A549 (cell line): ENCODE measurements at regions not wholly inside any gene's neighbourhood (a gene's known extent, or its start where the extent isn't known, plus 50 kb on each side); places are given as distances from the start of the nearest gene placed in this dataset.

Experiments used
- ATAC-seq, 2 experiments: fragments of 200-7000 bp in 1 of 2; fragments of >200 bp in 1 of 2; cut with Nextera tagmentation in 1 of 2; cut with Tn5 transposase in 1 of 2; 3 replicates each; pipeline versions ENCODE4 v1.8.0 to v1.9.1; 2018 to 2020; ENCODE audit warnings: mild to moderate bottlenecking in 1 of 2, moderate library complexity in 1 of 2
- CTCF ChIA-PET: fragments of 300-600 bp; sonication (Branson Sonifier 250); formaldehyde crosslinking; extraction: SDS; loops from one replicate; lab custom pipeline; 2021; ENCODE audit warnings: antibody characterized with exemption, inconsistent platforms; lab: Yijun Ruan, JAX
- POLR2A ChIA-PET: fragments of 350-600 bp; formaldehyde crosslinking; extraction: SDS; loops from one replicate; lab custom pipeline; 2021; ENCODE audit warnings: antibody characterized with exemption, inconsistent platforms; lab: Yijun Ruan, JAX
- DNase-seq, 2 experiments: peaks; one replicate each; pipeline versions ENCODE4 v3.0.0 to v3.0.0-alpha.2; 2011 to 2016; ENCODE audit warnings: low read depth in 1 of 2, low spot score in 1 of 2
- FAIRE-seq: peaks from 2 replicates; lab custom pipeline; 2011; peaks lifted over from hg19 to GRCh38; lab: Jason Lieb, UNC
- H3K27ac ChIP-seq, 2 experiments: fragments of >200 bp; sonication (Bioruptor Twin); formaldehyde crosslinking; 3 replicates each; pipeline ENCODE4 v1.5.1; 2016 to 2017
- H3K4me1 ChIP-seq: fragments of >200 bp; sonication (Bioruptor Twin); formaldehyde crosslinking; 3 replicates; pipeline ENCODE4 v1.6.1; 2016
- H3K4me2 ChIP-seq: fragments of >200 bp; sonication (Bioruptor Twin); formaldehyde crosslinking; 3 replicates; pipeline ENCODE4 v1.6.1; 2016
- H3K4me3 ChIP-seq: fragments of >200 bp; sonication (Bioruptor Twin); formaldehyde crosslinking; 3 replicates; pipeline ENCODE4 v1.5.1; 2016
- H3K9me3 ChIP-seq: fragments of >200 bp; sonication (Bioruptor Twin); formaldehyde crosslinking; 3 replicates; pipeline ENCODE4 v1.6.1; 2016
- CBX2 ChIP-seq: fragments of 200-600 bp; sonication (generic); IDR thresholded peaks from 2 replicates; pipeline ENCODE4 v1.6.1; 2016; ENCODE audit warnings: low read depth, mild to moderate bottlenecking, borderline replicate concordance
- CBX8 ChIP-seq: fragments of 200-600 bp; sonication (generic); IDR thresholded peaks from 2 replicates; pipeline ENCODE4 v1.6.1; 2016
- CEBPB ChIP-seq, 2 experiments: fragments of >200 bp in 1 of 2; sonication (Bioruptor Twin) in 1 of 2; formaldehyde crosslinking in 1 of 2; IDR thresholded peaks; 2 replicates each; pipeline ENCODE4 v1.6.1; 2012 to 2016
- EHF ChIP-seq: fragments of 250-450 bp; sonication (Bioruptor Pico); IDR thresholded peaks from 2 replicates; pipeline ENCODE4 v1.5.0; 2020; ENCODE audit warnings: mild to moderate bottlenecking
- ESRRA ChIP-seq: fragments of 150-350 bp; IDR thresholded peaks from 2 replicates; pipeline ENCODE4 v1.6.1; 2014; ENCODE audit warnings: mild to moderate bottlenecking, low read length, borderline replicate concordance
- FOSB ChIP-seq: fragments of 250-450 bp; sonication (Bioruptor Pico); IDR thresholded peaks from 2 replicates; pipeline ENCODE4 v1.5.0; 2020; ENCODE audit warnings: mild to moderate bottlenecking, moderate library complexity
- FOSL2 ChIP-seq, 2 experiments: fragments of 450-650 bp in 1 of 2; fragments of >200 bp in 1 of 2; sonication (Bioruptor Twin) in 1 of 2; formaldehyde crosslinking; IDR thresholded peaks; 2 replicates each; pipeline versions ENCODE4 v1.5.0 to v1.6.1; 2016 to 2020; ENCODE audit warnings: mild to moderate bottlenecking in 1 of 2, moderate library complexity in 1 of 2
- GATA3 ChIP-seq: IDR thresholded peaks from 2 replicates; pipeline ENCODE4 v1.6.1; 2012; ENCODE audit warnings: borderline replicate concordance
- HOXB13 ChIP-seq: fragments of 250-450 bp; sonication (Bioruptor Pico); IDR thresholded peaks from 2 replicates; pipeline ENCODE4 v1.5.0; 2020; ENCODE audit warnings: low read depth, mild to moderate bottlenecking, moderate library complexity
- HOXB5 ChIP-seq: fragments of 250-450 bp; sonication (Bioruptor Pico); IDR thresholded peaks from 2 replicates; pipeline ENCODE4 v1.5.0; 2020; ENCODE audit warnings: mild to moderate bottlenecking, moderate library complexity
- JUN ChIP-seq, 2 experiments: fragments of >200 bp; sonication (Bioruptor Twin); formaldehyde crosslinking; IDR thresholded peaks; 2 replicates in 1 of 2; 3 replicates in 1 of 2; pipeline ENCODE4 v1.6.1; 2016 to 2017
- NR3C1 ChIP-seq: fragments of >200 bp; sonication (Bioruptor Twin); formaldehyde crosslinking; IDR thresholded peaks from 3 replicates; pipeline ENCODE4 v1.6.1; 2017
- PHF8 ChIP-seq: fragments of 200-600 bp; sonication (generic); IDR thresholded peaks from 2 replicates; pipeline ENCODE4 v1.6.1; 2016; ENCODE audit warnings: low read depth, mild to moderate bottlenecking, antibody characterized with exemption, moderate library complexity, borderline replicate concordance
- RAD21 ChIP-seq, 2 experiments: fragments of >200 bp in 1 of 2; sonication (Bioruptor Twin) in 1 of 2; formaldehyde crosslinking in 1 of 2; IDR thresholded peaks in 1 of 2; conservative IDR thresholded peaks in 1 of 2; 2 replicates in 1 of 2; 3 replicates in 1 of 2; pipeline ENCODE4 v1.6.1; 2012 to 2018; ENCODE audit warnings: inconsistent platforms in 1 of 2
- RCOR1 ChIP-seq: fragments of 150-350 bp; IDR thresholded peaks from 2 replicates; pipeline ENCODE4 v1.6.1; 2014; ENCODE audit warnings: antibody characterized with exemption, low read length, low read depth
- RFX5 ChIP-seq: fragments of 450-650 bp; IDR thresholded peaks from 2 replicates; pipeline ENCODE4 v1.7.1; 2014; ENCODE audit warnings: antibody characterized with exemption, mild to moderate bottlenecking, moderate library complexity
- SMC3 ChIP-seq: fragments of >200 bp; sonication (Bioruptor Twin); formaldehyde crosslinking; IDR thresholded peaks from 3 replicates; pipeline ENCODE4 v1.6.1; 2018; ENCODE audit warnings: inconsistent platforms
- TP53 ChIP-seq: fragments of 250-450 bp; sonication (Bioruptor Pico); IDR thresholded peaks from 2 replicates; pipeline ENCODE4 v1.5.0; 2021; ENCODE audit warnings: mild to moderate bottlenecking, moderate library complexity
- ZNF302 ChIP-seq: fragments of 250-450 bp; sonication (Bioruptor Pico); IDR thresholded peaks from 2 replicates; pipeline ENCODE4 v1.9.0; 2021; ENCODE audit warnings: inconsistent platforms, mild to moderate bottlenecking, moderate library complexity
- ZSCAN20 ChIP-seq: fragments of 250-450 bp; sonication (Bioruptor Pico); IDR thresholded peaks from 2 replicates; pipeline ENCODE4 v1.8.0; 2022; ENCODE audit warnings: mild to moderate bottlenecking, moderate library complexity
- WGBS: methylation state at CpG from one replicate; pipeline ENCODE4 v1.1.6; 2017; ENCODE audit errors: missing lambda C conversion rate; 5-methylcytosine and 5-hydroxymethylcytosine counted together
- TF ChIP-seq, protein P1 (sequence below): IDR thresholded peaks from 2 replicates; pipeline ENCODE4 v1.6.1; 2012; ENCODE audit warnings: low read depth, borderline replicate concordance
- TF ChIP-seq, protein P2 (sequence below): fragments of >200 bp; sonication (Bioruptor Twin); formaldehyde crosslinking; IDR thresholded peaks from 3 replicates; pipeline ENCODE4 v1.6.1; 2016
- TF ChIP-seq, protein P3 (sequence below): fragments of >200 bp; sonication (Bioruptor Twin); formaldehyde crosslinking; IDR thresholded peaks from 3 replicates; pipeline ENCODE4 v1.5.1; 2016
- TF ChIP-seq, protein P4 (sequence below): fragments of 150-350 bp; IDR thresholded peaks from 2 replicates; pipeline ENCODE4 v1.6.1; 2014; ENCODE audit warnings: low read depth, mild to moderate bottlenecking, low read length
- TF ChIP-seq, protein P5 (sequence below): fragments of 250-450 bp; sonication (Bioruptor Pico); IDR thresholded peaks from 2 replicates; pipeline ENCODE4 v1.5.0; 2020; ENCODE audit warnings: low read depth, mild to moderate bottlenecking, moderate library complexity
- TF ChIP-seq, protein P6 (sequence below): fragments of 450-650 bp; IDR thresholded peaks from 2 replicates; pipeline ENCODE4 v1.6.1; 2014; ENCODE audit warnings: antibody characterized with exemption

DNA sequence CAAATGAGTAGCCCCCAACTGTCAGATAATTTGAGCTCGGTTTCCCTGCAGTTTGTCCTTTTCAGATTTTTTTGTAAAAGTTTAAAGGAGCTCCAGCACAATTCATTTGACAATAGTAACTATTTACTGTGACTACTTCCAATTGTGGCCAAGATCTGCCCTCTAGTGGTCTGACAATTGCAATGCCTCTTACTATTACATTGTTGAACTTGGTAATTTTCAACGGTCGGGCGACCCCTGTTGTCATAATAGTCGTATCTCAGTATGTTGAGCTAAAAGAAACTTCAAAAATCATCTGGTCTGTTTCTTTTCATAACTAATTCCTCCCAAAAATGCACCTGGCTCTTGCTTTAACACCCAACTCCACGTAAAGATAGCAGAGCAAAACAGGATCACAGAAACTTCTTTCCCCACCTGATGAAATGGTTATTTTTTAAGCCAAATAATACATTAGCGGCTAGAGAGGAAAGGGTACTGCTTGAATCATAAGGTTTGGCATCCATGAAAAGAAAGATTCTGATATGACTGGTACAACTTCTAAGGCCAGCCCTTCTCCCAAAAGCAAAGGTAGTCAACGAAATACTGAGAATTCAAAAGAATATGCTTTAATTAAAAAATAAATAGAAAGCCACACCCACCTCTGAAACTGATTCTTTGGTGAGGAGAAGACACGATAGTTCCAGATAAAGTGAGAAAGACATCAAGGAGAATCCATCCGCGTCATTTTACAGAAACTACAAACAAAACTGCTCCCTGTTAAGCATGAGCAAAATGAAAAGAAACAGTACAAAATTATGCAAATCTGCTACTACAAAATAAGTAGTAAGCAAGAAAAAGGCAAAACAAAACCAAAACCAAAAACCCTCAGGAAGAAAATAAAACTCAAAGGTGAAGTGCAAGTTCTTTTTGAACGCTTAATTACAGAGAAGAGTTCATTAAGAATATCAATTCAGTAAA, 76.9 kb upstream of the HTR4 start:
- Histone ChIP-seq H3K4me3 (peak overlapping the region; percentile 19; the same call in 1 of the 3 replicates), H3K27ac (no peak overlapping the region), H3K4me1 (peaks cover 11% of the 10 kb centered on the region; the same call in 1 of the 3 replicates), H3K4me2 (peak overlapping the region; percentile 82), H3K9me3 (no peaks in the 10 kb centered on the region)
- FAIRE-seq: peak; percentile 43
- WGBS: 9% methylated on average over 12 of the region's 12 CpGs
- ChIA-PET CTCF (interaction anchor here (0.6 to 17.7 kb wide), 106 partner anchors 11 to 844 kb away, joined by 3 to 432 read pairs (median 4); no protein-coding TSS in a partner anchor), POLR2A (no interaction called here)
- ATAC-seq: peak; percentile 80 to 93
- DNase-seq: peak; percentile 64 to 85
- TF ChIP-seq CEBPB (IDR thresholded peaks at IDR 0.05): peak in 1 of 2 experiments; percentile 41; a peak in 1 of 4 replicates
- TF ChIP-seq RAD21 (conservative IDR thresholded peaks at IDR 0.05 in 1 of 2, IDR thresholded peaks at IDR 0.05 in 1 of 2): peak; percentile 84 to 85
- no peak for TF ChIP-seq NR3C1
- TF ChIP-seq, protein P1, sequence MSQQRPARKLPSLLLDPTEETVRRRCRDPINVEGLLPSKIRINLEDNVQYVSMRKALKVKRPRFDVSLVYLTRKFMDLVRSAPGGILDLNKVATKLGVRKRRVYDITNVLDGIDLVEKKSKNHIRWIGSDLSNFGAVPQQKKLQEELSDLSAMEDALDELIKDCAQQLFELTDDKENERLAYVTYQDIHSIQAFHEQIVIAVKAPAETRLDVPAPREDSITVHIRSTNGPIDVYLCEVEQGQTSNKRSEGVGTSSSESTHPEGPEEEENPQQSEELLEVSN: no peak
- TF ChIP-seq EHF (CRISPR knock-in tag): no peak
- TF ChIP-seq GATA3: no peak
- peak; percentile 93 for TF ChIP-seq SMC3
- TF ChIP-seq, protein P2, sequence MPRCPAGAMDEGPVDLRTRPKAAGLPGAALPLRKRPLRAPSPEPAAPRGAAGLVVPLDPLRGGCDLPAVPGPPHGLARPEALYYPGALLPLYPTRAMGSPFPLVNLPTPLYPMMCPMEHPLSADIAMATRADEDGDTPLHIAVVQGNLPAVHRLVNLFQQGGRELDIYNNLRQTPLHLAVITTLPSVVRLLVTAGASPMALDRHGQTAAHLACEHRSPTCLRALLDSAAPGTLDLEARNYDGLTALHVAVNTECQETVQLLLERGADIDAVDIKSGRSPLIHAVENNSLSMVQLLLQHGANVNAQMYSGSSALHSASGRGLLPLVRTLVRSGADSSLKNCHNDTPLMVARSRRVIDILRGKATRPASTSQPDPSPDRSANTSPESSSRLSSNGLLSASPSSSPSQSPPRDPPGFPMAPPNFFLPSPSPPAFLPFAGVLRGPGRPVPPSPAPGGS: no peak
- TF ChIP-seq, protein P3, sequence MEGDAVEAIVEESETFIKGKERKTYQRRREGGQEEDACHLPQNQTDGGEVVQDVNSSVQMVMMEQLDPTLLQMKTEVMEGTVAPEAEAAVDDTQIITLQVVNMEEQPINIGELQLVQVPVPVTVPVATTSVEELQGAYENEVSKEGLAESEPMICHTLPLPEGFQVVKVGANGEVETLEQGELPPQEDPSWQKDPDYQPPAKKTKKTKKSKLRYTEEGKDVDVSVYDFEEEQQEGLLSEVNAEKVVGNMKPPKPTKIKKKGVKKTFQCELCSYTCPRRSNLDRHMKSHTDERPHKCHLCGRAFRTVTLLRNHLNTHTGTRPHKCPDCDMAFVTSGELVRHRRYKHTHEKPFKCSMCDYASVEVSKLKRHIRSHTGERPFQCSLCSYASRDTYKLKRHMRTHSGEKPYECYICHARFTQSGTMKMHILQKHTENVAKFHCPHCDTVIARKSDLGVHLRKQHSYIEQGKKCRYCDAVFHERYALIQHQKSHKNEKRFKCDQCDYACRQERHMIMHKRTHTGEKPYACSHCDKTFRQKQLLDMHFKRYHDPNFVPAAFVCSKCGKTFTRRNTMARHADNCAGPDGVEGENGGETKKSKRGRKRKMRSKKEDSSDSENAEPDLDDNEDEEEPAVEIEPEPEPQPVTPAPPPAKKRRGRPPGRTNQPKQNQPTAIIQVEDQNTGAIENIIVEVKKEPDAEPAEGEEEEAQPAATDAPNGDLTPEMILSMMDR: peak; percentile 99
- no peak for TF ChIP-seq FOSB (CRISPR knock-in tag)

DNA sequence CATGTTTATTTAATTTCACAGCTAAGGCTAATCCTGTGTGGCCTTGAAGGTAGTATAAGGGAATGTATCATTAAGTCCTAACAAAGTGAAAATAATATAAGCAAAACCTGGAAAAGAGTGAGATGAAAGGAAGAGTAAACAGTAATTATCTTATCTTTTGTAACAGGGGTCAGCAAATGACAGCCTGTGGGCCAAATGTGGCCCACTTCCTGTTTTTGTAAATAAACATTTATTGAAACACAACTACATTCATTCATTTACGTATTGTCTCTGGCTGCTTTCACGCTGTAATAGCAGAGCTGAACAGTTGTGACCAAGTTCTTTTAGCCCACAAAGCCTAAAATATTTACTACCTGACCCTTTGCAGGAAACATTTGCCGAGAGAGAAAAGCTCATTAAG, 78.4 kb upstream of the HTR4 start:
- TF ChIP-seq, protein P2: no peak
- TF ChIP-seq FOSB (CRISPR knock-in tag) (no peak), RCOR1 (no peak), TP53 (CRISPR knock-in tag) (no peak), HOXB5 (CRISPR knock-in tag) (no peak), PHF8 (no peak), ZNF302 (no peak), ESRRA (no peak), NR3C1 (no peak), FOSL2 (IDR thresholded peaks at IDR 0.05) (no peak), FOSL2 (CRISPR knock-in tag; IDR thresholded peaks at IDR 0.05) (no peak), JUN (IDR thresholded peaks at IDR 0.05) (no peak), CBX8 (no peak), RFX5 (no peak), HOXB13 (no peak), CBX2 (no peak), ZSCAN20 (no peak)
- TF ChIP-seq, protein P4, sequence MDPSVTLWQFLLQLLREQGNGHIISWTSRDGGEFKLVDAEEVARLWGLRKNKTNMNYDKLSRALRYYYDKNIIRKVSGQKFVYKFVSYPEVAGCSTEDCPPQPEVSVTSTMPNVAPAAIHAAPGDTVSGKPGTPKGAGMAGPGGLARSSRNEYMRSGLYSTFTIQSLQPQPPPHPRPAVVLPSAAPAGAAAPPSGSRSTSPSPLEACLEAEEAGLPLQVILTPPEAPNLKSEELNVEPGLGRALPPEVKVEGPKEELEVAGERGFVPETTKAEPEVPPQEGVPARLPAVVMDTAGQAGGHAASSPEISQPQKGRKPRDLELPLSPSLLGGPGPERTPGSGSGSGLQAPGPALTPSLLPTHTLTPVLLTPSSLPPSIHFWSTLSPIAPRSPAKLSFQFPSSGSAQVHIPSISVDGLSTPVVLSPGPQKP: no peak
- TF ChIP-seq, protein P5, sequence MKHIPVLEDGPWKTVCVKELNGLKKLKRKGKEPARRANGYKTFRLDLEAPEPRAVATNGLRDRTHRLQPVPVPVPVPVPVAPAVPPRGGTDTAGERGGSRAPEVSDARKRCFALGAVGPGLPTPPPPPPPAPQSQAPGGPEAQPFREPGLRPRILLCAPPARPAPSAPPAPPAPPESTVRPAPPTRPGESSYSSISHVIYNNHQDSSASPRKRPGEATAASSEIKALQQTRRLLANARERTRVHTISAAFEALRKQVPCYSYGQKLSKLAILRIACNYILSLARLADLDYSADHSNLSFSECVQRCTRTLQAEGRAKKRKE (CRISPR knock-in tag): no peak
- TF ChIP-seq, protein P6, sequence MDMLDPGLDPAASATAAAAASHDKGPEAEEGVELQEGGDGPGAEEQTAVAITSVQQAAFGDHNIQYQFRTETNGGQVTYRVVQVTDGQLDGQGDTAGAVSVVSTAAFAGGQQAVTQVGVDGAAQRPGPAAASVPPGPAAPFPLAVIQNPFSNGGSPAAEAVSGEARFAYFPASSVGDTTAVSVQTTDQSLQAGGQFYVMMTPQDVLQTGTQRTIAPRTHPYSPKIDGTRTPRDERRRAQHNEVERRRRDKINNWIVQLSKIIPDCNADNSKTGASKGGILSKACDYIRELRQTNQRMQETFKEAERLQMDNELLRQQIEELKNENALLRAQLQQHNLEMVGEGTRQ: no peak
- H3K9me3 ChIP-seq: no peaks in the 10 kb centered on the region
- FAIRE-seq (no peak), DNase-seq (no peak), ATAC-seq (no peak)
- H3K27ac ChIP-seq: no peak overlapping the region
- no peak overlapping the region for H3K4me2 ChIP-seq
- WGBS: 56% methylated on average over 3 of the region's 3 CpGs
- ChIA-PET CTCF (interaction anchor here (0.6 to 17.7 kb wide), 36 partner anchors 10 to 565 kb away, joined by 3 to 432 read pairs (median 4); partner anchors contain the start of gene ADRB2), POLR2A (no interaction called here)
- peaks cover 11% of the 10 kb centered on the region; the same call in 1 of the 3 replicates for H3K4me1 ChIP-seq
- H3K4me3 ChIP-seq: no peak overlapping the region
